ENCODE measurements at regions not wholly inside any gene's neighbourhood (a gene's known extent, or its start where the extent isn't known, plus 50 kb on each side); places are given as distances from the start of the nearest gene placed in this dataset.

GRCh38 chr5:122701640-122702523 is 73.0 kb upstream of the SNX2 start:
- Histone ChIP-seq H2AFZ (ENCODE audit: low read length) (no peak overlapping the region), H3K27me3 (ENCODE audit: control insufficient read depth in 1 of 2, insufficient read depth in 2 of 2, low read length in 2 of 2) (no peaks in the 10 kb centered on the region), H4K20me1 (ENCODE audit: insufficient read depth, low read length) (no peaks in the 10 kb centered on the region), H3K4me2 (ENCODE audit: low read depth, low read length) (no peak overlapping the region), H3K4me3 (replicated peaks in 1 of 3; ENCODE audit: insufficient read depth in 1 of 3, low read depth in 2 of 3, low read length in 3 of 3) (no peak overlapping the region), H3K4me1 (ENCODE audit: insufficient read depth, low read length) (no peaks in the 10 kb centered on the region), H3K36me3 (replicated peaks in 1 of 2; ENCODE audit: control insufficient read depth in 1 of 2, insufficient read depth in 2 of 2, low read length in 2 of 2) (no peaks in the 10 kb centered on the region), H3K79me2 (ENCODE audit: insufficient read depth, low read length) (no peaks in the 10 kb centered on the region), H3K27ac (ENCODE audit: extremely low read length, insufficient read depth, low read length) (no peak overlapping the region), H3K9me3 (ENCODE audit: low read length) (no peaks in the 10 kb centered on the region), H3K9ac (ENCODE audit: insufficient read depth, low read depth, low read length) (no peak overlapping the region)
- DNase-seq (ENCODE audit: low spot score) (no peak), FAIRE-seq (no peak), ATAC-seq (no peak)
- intact Hi-C loops (cut with micrococcal nuclease; ENCODE audit: unreplicated experiment): loop anchor here (10.0 kb wide), 1 partner anchor 143 kb away; the partner anchor contains the start of gene SNX24
- CTCF ChIA-PET (ENCODE audit: low intra/inter-chr PET ratio, low total read pairs): no interaction called here
- in situ Hi-C loops (cut with HindIII; ENCODE audit: extremely low pct_ligation_motif_present, low pct_unique_long_range_greater_than_20kb): no loop called here
- 29% methylated on average over 8 of the region's 8 CpGs for WGBS (ENCODE audit: low lambda C conversion rate)
- no TSS peak for BruUV-seq (replicated peaks)
- POLR2A ChIA-PET: no interaction called here
- TF ChIP-seq RFX1 (IDR thresholded peaks at IDR 0.05): no peak
- TF ChIP-seq SNRNP70 (IDR thresholded peaks at IDR 0.05; ENCODE audit: low read depth, low read length): no peak
- TF ChIP-seq, protein P1, sequence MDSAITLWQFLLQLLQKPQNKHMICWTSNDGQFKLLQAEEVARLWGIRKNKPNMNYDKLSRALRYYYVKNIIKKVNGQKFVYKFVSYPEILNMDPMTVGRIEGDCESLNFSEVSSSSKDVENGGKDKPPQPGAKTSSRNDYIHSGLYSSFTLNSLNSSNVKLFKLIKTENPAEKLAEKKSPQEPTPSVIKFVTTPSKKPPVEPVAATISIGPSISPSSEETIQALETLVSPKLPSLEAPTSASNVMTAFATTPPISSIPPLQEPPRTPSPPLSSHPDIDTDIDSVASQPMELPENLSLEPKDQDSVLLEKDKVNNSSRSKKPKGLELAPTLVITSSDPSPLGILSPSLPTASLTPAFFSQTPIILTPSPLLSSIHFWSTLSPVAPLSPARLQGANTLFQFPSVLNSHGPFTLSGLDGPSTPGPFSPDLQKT (CRISPR knock-in tag; IDR thresholded peaks at IDR 0.05; ENCODE audit: borderline replicate concordance): no peak
- no peak for TF ChIP-seq ZNF10 (CRISPR knock-in tag; IDR thresholded peaks at IDR 0.05; ENCODE audit: borderline replicate concordance, low read depth)
- no peak for TF ChIP-seq HOXA9 (CRISPR knock-in tag; IDR thresholded peaks at IDR 0.05; ENCODE audit: borderline replicate concordance)
- TF ChIP-seq CREM (IDR thresholded peaks at IDR 0.05): no peak
- no peak for TF ChIP-seq CREM (CRISPR knock-in tag; IDR thresholded peaks at IDR 0.05)
- no peak for TF ChIP-seq TEAD2 (CRISPR knock-in tag; IDR thresholded peaks at IDR 0.05)
- TF ChIP-seq, protein P2, sequence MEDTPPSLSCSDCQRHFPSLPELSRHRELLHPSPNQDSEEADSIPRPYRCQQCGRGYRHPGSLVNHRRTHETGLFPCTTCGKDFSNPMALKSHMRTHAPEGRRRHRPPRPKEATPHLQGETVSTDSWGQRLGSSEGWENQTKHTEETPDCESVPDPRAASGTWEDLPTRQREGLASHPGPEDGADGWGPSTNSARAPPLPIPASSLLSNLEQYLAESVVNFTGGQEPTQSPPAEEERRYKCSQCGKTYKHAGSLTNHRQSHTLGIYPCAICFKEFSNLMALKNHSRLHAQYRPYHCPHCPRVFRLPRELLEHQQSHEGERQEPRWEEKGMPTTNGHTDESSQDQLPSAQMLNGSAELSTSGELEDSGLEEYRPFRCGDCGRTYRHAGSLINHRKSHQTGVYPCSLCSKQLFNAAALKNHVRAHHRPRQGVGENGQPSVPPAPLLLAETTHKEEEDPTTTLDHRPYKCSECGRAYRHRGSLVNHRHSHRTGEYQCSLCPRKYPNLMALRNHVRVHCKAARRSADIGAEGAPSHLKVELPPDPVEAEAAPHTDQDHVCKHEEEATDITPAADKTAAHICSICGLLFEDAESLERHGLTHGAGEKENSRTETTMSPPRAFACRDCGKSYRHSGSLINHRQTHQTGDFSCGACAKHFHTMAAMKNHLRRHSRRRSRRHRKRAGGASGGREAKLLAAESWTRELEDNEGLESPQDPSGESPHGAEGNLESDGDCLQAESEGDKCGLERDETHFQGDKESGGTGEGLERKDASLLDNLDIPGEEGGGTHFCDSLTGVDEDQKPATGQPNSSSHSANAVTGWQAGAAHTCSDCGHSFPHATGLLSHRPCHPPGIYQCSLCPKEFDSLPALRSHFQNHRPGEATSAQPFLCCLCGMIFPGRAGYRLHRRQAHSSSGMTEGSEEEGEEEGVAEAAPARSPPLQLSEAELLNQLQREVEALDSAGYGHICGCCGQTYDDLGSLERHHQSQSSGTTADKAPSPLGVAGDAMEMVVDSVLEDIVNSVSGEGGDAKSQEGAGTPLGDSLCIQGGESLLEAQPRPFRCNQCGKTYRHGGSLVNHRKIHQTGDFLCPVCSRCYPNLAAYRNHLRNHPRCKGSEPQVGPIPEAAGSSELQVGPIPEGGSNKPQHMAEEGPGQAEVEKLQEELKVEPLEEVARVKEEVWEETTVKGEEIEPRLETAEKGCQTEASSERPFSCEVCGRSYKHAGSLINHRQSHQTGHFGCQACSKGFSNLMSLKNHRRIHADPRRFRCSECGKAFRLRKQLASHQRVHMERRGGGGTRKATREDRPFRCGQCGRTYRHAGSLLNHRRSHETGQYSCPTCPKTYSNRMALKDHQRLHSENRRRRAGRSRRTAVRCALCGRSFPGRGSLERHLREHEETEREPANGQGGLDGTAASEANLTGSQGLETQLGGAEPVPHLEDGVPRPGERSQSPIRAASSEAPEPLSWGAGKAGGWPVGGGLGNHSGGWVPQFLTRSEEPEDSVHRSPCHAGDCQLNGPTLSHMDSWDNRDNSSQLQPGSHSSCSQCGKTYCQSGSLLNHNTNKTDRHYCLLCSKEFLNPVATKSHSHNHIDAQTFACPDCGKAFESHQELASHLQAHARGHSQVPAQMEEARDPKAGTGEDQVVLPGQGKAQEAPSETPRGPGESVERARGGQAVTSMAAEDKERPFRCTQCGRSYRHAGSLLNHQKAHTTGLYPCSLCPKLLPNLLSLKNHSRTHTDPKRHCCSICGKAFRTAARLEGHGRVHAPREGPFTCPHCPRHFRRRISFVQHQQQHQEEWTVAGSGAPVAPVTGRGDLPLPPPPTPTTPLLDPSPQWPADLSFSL (CRISPR knock-in tag; IDR thresholded peaks at IDR 0.05): no peak
- TF ChIP-seq MAFK (conservative IDR thresholded peaks at IDR 0.05 in 1 of 2, IDR thresholded peaks at IDR 0.05 in 1 of 2; ENCODE audit: low read length in 2 of 2): no peak
- no peak for TF ChIP-seq MYPOP (CRISPR knock-in tag; IDR thresholded peaks at IDR 0.05)
- TF ChIP-seq ZNF790 (CRISPR knock-in tag; IDR thresholded peaks at IDR 0.05; ENCODE audit: borderline replicate concordance): no peak
- no peak for TF ChIP-seq ZNF720 (CRISPR knock-in tag; IDR thresholded peaks at IDR 0.05)
- no peak for TF ChIP-seq MYC (CRISPR knock-in tag; IDR thresholded peaks at IDR 0.05; ENCODE audit: borderline replicate concordance)
